HG02943 (cell line): ENCODE measurements at regions not wholly inside any gene's neighbourhood (a gene's known extent, or its start where the extent isn't known, plus 50 kb on each side); places are given as distances from the start of the nearest gene placed in this dataset.

Experiments
- ATAC-seq: cut with Tn5 transposase; IDR thresholded peaks from one replicate; pipeline ENCODE4 v1.9.1; 2021; ENCODE audit warnings: mild to moderate bottlenecking, low read depth, moderate library complexity; ENCODE audit not compliant: unreplicated experiment

- ATAC-seq: no peak
Measured at GRCh38 chr1:106677181-106677580, 379.3 kb upstream of the PRMT6 start.

- ATAC-seq: no peak
Measured at GRCh38 chr1:106677721-106678120, 378.8 kb upstream of the PRMT6 start.

- no peak for ATAC-seq
Measured at GRCh38 chr1:106678279-106679050, 378.0 kb upstream of the PRMT6 start.

DNA sequence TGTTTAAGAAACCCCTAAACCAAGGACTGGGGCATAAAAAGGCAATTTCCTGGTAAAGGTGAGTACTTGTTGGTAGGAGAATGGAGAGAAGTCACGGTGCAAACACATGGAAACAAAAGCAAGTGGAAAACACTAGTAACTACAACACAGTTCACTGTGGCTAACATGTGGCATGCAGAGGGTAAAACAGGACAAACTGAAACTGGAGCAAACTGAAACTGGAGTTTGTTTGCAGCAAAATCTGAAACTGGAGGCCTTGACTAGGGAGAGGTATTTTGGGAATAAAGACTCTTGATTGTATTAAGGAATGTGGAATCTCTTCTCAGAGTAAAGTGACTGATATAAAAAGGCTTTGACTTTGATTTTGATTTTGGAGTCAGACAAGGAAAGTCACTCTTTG is 376.3 kb upstream of the PRMT6 start:
- ATAC-seq: no peak

DNA sequence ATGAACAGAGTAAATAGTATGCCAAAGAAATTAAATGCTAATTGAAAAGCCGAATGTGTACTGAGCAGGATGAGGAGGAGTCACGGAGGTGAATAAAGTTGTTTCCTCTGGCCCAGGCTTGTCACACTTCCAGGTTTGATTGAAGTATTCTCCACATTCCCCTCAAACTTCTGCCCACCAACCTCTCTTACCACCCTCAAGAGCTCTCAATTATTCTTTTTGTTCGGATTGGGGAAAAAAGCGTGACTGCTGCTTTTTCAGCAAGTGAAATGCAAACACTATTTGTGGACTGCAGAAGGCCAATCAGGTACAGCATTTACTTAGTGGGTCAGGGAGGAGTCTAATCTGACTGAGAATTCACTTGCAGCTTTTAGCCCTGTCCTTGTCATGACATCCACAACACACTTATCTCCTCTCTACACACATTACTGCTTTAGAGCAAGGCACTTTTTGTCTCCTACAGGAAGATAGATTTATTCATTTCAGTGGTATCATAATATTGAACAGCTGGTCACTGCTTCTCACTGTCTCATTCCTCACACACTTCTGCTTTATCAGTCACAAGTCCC is 375.6 kb upstream of the PRMT6 start:
- no peak for ATAC-seq

GRCh38 chr1:106681939-106682522 is 374.4 kb upstream of the PRMT6 start:
- no peak for ATAC-seq

- ATAC-seq: no peak
Measured at GRCh38 chr1:106688446-106688845, 368.0 kb upstream of the PRMT6 start.

DNA sequence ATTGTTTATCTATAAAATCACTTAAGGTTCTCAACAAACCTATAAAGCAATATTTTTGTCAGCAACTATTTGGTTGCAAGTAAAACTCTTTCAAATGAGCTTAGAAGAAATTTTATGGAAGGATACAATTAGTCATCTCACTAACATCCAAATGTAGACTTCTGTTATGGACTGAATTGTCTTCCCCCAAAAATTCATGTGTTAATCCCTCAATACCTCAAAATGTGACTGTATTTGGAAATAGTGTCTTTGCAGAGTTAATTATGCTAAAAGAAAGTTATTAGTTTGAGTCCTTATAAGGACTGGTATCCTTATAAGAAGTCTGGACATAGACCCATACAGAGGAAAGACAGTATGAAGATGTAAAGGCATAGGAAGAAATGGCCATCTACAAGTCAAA is 357.8 kb upstream of the PRMT6 start:
- no peak for ATAC-seq

- ATAC-seq: no peak
Measured at GRCh38 chr1:106699433-106699832, 357.0 kb upstream of the PRMT6 start.

- ATAC-seq: no peak
Measured at GRCh38 chr1:106700211-106700610, 356.3 kb upstream of the PRMT6 start.

DNA sequence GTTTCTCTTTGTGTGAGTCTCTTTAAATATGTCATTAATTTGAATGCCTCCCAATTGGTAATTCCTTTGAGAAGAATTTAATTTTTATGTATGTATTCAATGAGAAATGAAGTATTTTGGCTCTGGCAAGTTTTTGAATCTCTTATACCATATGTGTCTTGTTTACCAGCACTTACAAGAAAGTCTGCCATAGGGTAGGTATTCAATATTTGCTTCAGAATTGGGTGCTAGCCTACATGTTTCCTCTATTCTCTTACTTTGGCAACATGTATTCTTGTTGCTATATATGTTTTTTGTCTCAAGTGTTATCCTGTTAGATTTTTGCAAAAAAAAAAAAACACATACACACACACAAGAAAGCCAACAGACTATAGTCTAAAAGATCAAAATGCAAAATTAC is 350.5 kb upstream of the PRMT6 start:
- ATAC-seq: no peak

GRCh38 chr1:106717591-106717990 is 338.9 kb upstream of the PRMT6 start:
- ATAC-seq: no peak

DNA sequence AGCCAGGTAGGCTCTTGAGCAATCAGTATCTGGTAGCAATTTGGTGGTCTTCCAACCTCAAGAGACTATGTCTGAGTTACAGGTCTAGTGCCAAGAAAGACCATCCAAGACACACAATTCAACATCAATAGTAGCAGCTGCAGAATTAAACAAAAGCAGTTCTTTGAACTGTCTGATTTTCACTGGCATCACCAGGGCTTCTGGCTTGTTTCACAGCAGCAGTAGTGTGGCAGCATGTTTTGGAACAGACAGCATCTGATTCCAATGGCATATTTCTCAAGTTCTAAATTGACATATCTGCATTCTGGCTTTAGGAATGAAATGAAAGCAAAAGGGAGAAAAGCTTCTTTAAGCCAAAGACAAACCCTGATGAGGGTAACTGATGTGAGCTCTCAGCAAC is 334.7 kb upstream of the PRMT6 start:
- ATAC-seq: no peak

DNA sequence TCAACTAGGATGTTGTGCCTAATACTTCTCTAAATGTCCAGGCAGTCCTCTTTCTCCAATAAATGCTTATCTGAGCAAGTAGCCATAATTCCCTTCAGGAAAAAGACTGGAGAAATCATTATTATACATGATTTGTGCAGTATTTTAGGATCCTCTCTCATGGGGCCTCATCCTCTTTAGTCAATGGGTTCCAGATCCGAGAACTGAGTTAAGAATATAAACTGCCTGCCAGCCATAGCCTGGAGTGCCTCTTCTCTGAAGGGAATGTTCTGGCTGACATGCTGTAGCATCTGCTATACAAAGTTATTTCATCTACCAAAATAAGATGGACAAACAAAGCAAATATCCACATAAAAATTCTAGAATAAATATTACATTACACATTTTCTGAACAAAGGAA is 334.0 kb upstream of the PRMT6 start:
- no peak for ATAC-seq

GRCh38 chr1:106727171-106727570 is 329.3 kb upstream of the PRMT6 start:
- no peak for ATAC-seq

DNA sequence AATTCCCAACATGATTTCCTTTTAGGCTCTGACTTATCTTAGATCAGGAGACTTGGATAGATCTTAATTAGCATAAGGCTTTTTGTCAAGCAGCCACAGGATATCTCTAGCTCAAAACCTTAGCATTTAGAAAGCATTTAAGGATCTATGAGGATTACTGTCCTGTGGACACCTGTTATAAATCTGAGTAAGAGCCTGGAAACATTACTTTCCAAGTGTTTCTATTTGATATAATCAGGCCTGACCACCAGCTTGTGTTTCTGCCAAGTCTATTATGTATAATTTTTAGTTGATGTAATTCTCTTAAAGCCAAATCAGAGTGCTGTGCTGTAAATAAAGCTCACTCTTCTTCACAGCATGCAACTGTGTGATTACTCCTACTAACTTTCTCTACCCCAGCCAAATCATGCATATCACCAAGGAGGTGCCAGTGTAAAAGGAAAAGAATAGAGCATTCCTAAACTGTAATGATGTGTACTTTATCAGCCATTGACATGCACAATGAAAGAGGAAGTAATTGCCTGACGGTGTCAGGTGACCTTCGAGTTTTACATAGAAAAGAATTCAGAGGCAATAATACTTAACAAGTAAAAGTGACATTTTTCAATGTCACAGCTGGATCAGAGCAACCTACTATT is 309.9 kb upstream of the PRMT6 start:
- ATAC-seq: no peak

- no peak for ATAC-seq
Measured at GRCh38 chr1:106747232-106747631, 309.2 kb upstream of the PRMT6 start.

DNA sequence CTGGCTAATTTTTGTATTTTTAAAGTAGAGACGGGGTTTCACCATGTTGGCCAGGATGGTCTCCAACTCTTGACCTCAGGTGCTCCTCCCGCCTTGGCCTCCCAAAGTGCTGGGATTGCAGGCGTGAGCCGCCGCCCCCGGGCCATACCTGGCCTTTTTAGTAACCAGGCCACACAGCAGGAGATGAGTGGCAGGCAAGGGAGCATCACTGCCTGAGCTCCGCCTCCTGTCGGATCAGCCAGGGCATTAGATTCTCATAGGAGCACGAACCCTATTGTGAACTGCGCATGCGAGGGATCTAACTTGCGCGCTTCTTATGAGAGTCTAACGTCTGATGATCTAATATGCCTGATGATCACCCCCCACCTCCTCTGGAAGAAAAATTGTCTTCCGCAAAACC is 308.7 kb upstream of the PRMT6 start:
- no peak for ATAC-seq

GRCh38 chr1:106748606-106749005 is 307.9 kb upstream of the PRMT6 start:
- no peak for ATAC-seq

DNA sequence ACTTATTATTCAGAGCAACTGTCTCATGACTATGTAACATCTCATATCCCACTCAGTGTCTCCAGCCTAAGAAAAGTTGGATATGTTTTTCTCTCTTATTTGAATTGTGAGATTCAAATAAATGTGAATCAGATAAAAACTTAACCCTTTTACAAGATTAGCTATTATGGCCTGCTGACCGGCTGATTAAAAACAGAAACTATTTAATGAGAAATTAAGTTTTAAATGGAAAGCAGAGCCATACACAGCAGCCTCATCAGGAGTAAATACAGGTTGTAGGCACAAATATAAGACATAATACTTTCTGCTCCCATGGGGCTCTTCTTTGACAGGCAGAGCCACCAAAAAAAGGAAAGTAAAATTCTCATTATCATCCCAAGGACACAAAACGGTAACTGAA is 307.0 kb upstream of the PRMT6 start:
- ATAC-seq: no peak

DNA sequence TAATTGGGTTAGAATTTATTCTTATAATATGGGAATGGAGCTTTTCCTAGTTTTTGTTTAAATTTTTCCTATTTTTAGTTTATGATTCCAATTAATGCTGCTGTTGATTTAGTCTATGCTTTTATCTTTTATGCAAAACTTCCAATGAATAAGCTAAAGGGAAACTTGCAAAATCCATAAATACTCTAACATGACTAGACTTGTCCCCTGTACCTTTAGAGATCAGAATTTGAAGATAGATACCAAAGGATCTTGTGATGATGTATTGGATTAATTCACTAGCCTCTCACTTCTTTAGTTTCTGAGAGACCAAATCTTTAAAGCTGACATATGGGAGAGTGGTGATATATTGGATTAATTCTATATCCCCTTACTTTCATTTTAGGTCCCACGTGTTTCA is 306.6 kb upstream of the PRMT6 start:
- no peak for ATAC-seq

DNA sequence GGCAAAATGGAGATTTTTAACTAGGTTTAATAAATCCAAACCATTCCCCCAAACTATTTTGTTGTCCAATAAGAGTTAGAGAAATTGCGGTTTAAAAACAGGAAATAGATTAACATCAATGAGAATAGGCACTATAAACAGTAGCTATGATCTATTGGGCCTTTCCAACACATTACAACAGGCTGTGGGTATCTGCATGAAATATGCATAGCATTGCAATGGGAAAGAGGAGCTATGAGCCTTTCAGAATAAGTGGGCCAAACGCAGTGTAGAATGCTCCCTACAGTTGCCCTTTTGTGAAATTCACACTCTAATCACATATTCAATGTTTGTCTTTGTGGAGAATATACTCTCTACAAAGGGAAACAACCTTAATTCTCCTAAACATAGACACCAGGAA is 305.5 kb upstream of the PRMT6 start:
- ATAC-seq: no peak
